SK-N-SH treated with all-trans-retinoic acid at 6 μM for 48 hours (cell line): ENCODE measurements at regions not wholly inside any gene's neighbourhood (a gene's known extent, or its start where the extent isn't known, plus 50 kb on each side); places are given as distances from the start of the nearest gene placed in this dataset.

Experiments used
- ARNTL ChIP-seq: fragments of 450-650 bp; formaldehyde crosslinking; IDR thresholded peaks from 2 replicates; pipeline ENCODE4 v1.5.0; 2020; ENCODE audit warnings: low read depth, mild to moderate bottlenecking, moderate library complexity, borderline replicate concordance
- BACH2 ChIP-seq: fragments of 250-450 bp; sonication (Bioruptor Pico); IDR thresholded peaks from 2 replicates; pipeline ENCODE4 v1.9.0; 2021; ENCODE audit warnings: mild to moderate bottlenecking, borderline replicate concordance
- CSRNP3 ChIP-seq: fragments of 250-450 bp; sonication (Bioruptor Pico); IDR thresholded peaks from 2 replicates; pipeline ENCODE4 v1.5.1; 2021; ENCODE audit warnings: mild to moderate bottlenecking, moderate library complexity
- ESRRG ChIP-seq: fragments of 250-450 bp; sonication (Bioruptor Pico); IDR thresholded peaks from 2 replicates; pipeline ENCODE4 v1.6.1; 2021; ENCODE audit warnings: mild to moderate bottlenecking
- PATZ1 ChIP-seq: fragments of 250-450 bp; sonication (Bioruptor Pico); IDR thresholded peaks from 2 replicates; pipeline ENCODE4 v1.8.0; 2020; ENCODE audit warnings: mild to moderate bottlenecking, moderate library complexity, borderline replicate concordance
- POU6F1 ChIP-seq: fragments of 250-450 bp; sonication (Bioruptor Pico); IDR thresholded peaks from 2 replicates; pipeline ENCODE4 v1.8.0; 2021; ENCODE audit warnings: low read depth, mild to moderate bottlenecking, moderate library complexity, borderline replicate concordance
- RARB ChIP-seq: fragments of 250-450 bp; sonication (Bioruptor Pico); IDR thresholded peaks from 2 replicates; pipeline ENCODE4 v1.8.0; 2021; ENCODE audit warnings: mild to moderate bottlenecking, moderate library complexity
- ZFP3 ChIP-seq: fragments of 250-450 bp; sonication (Bioruptor Pico); IDR thresholded peaks from 2 replicates; pipeline ENCODE4 v1.5.0; 2020; ENCODE audit warnings: mild to moderate bottlenecking, moderate library complexity
- ZNF70 ChIP-seq: fragments of 450-650 bp; formaldehyde crosslinking; IDR thresholded peaks from 2 replicates; pipeline ENCODE4 v1.5.0; 2020; ENCODE audit warnings: mild to moderate bottlenecking, moderate library complexity
- TF ChIP-seq, protein P1 (sequence below): fragments of 250-450 bp; sonication (Bioruptor Pico); IDR thresholded peaks from 2 replicates; pipeline ENCODE4 v1.5.0; 2020; ENCODE audit warnings: mild to moderate bottlenecking, moderate library complexity

GRCh38 chr5:2163940-2164490 lies 281.3 kb upstream of the IRX4 start:
- TF ChIP-seq PATZ1 (CRISPR knock-in tag) (no peak), ARNTL (no peak), ZFP3 (CRISPR knock-in tag) (no peak), RARB (CRISPR knock-in tag) (no peak), ESRRG (no peak), ZNF70 (no peak), POU6F1 (CRISPR knock-in tag) (no peak), BACH2 (CRISPR knock-in tag) (no peak), CSRNP3 (CRISPR knock-in tag) (no peak)
- TF ChIP-seq, protein P1, sequence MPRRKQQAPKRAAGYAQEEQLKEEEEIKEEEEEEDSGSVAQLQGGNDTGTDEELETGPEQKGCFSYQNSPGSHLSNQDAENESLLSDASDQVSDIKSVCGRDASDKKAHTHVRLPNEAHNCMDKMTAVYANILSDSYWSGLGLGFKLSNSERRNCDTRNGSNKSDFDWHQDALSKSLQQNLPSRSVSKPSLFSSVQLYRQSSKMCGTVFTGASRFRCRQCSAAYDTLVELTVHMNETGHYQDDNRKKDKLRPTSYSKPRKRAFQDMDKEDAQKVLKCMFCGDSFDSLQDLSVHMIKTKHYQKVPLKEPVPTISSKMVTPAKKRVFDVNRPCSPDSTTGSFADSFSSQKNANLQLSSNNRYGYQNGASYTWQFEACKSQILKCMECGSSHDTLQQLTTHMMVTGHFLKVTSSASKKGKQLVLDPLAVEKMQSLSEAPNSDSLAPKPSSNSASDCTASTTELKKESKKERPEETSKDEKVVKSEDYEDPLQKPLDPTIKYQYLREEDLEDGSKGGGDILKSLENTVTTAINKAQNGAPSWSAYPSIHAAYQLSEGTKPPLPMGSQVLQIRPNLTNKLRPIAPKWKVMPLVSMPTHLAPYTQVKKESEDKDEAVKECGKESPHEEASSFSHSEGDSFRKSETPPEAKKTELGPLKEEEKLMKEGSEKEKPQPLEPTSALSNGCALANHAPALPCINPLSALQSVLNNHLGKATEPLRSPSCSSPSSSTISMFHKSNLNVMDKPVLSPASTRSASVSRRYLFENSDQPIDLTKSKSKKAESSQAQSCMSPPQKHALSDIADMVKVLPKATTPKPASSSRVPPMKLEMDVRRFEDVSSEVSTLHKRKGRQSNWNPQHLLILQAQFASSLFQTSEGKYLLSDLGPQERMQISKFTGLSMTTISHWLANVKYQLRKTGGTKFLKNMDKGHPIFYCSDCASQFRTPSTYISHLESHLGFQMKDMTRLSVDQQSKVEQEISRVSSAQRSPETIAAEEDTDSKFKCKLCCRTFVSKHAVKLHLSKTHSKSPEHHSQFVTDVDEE (CRISPR knock-in tag) = no peak
